ENCODE measurements at regions not wholly inside any gene's neighbourhood (a gene's known extent, or its start where the extent isn't known, plus 50 kb on each side); places are given as distances from the start of the nearest gene placed in this dataset.

GRCh38 chr4:52288212-52288855 is 237.2 kb downstream of the SPATA18 start:
- DNase-seq (ENCODE audit: low spot score): no peak

GRCh38 chr4:52290466-52290865 is 239.4 kb downstream of the SPATA18 start:
- DNase-seq (ENCODE audit: low spot score): no peak

GRCh38 chr4:52292245-52292644 is 241.1 kb downstream of the SPATA18 start:
- no peak for DNase-seq (ENCODE audit: low spot score)

GRCh38 chr4:52296341-52296740 is 245.2 kb downstream of the SPATA18 start:
- no peak for DNase-seq (ENCODE audit: low spot score)

- DNase-seq (ENCODE audit: low spot score): no peak
Observed at GRCh38 chr4:52298444-52298843, 247.3 kb downstream of the SPATA18 start.

GRCh38 chr4:52299120-52299519 is 248.0 kb downstream of the SPATA18 start:
- DNase-seq (ENCODE audit: low spot score): no peak

GRCh38 chr4:52311464-52312125 is 260.5 kb downstream of the SPATA18 start:
- DNase-seq (ENCODE audit: low spot score): no peak

GRCh38 chr4:52312722-52313121 is 261.6 kb downstream of the SPATA18 start:
- DNase-seq (ENCODE audit: low spot score): no peak

GRCh38 chr4:52317361-52317879 is 266.3 kb downstream of the SPATA18 start:
- no peak for DNase-seq (ENCODE audit: low spot score)

- DNase-seq (ENCODE audit: low spot score): no peak
Observed at GRCh38 chr4:52317981-52318380, 266.9 kb downstream of the SPATA18 start.

GRCh38 chr4:52329894-52330293 is 278.8 kb downstream of the SPATA18 start:
- no peak for DNase-seq (ENCODE audit: low spot score)

- no peak for DNase-seq (ENCODE audit: low spot score)
Observed at GRCh38 chr4:52343595-52343994, 292.5 kb downstream of the SPATA18 start.

GRCh38 chr4:52350926-52351325 is 299.8 kb downstream of the SPATA18 start:
- no peak for DNase-seq (ENCODE audit: low spot score)

- no peak for DNase-seq (ENCODE audit: low spot score)
Observed at GRCh38 chr4:52358366-52358765, 300.7 kb downstream of the USP46 start.

GRCh38 chr4:52358883-52359321 is 300.2 kb downstream of the USP46 start:
- no peak for DNase-seq (ENCODE audit: low spot score)

GRCh38 chr4:52366191-52366590 is 292.9 kb downstream of the USP46 start:
- no peak for DNase-seq (ENCODE audit: low spot score)

- no peak for DNase-seq (ENCODE audit: low spot score)
Observed at GRCh38 chr4:52366621-52367020, 292.5 kb downstream of the USP46 start.

- no peak for DNase-seq (ENCODE audit: low spot score)
Observed at GRCh38 chr4:52367282-52367830, 291.7 kb downstream of the USP46 start.

GRCh38 chr4:52368895-52369294 is 290.2 kb downstream of the USP46 start:
- no peak for DNase-seq (ENCODE audit: low spot score)

GRCh38 chr4:52369649-52370048 is 289.5 kb downstream of the USP46 start:
- DNase-seq (ENCODE audit: low spot score): no peak

- DNase-seq (ENCODE audit: low spot score): no peak
Observed at GRCh38 chr4:52370576-52370975, 288.5 kb downstream of the USP46 start.

GRCh38 chr4:52371841-52372240 is 287.3 kb downstream of the USP46 start:
- no peak for DNase-seq (ENCODE audit: low spot score)

- no peak for DNase-seq (ENCODE audit: low spot score)
Observed at GRCh38 chr4:52372269-52372668, 286.8 kb downstream of the USP46 start.
